ENCODE measurements at regions not wholly inside any gene's neighbourhood (a gene's known extent, or its start where the extent isn't known, plus 50 kb on each side); places are given as distances from the start of the nearest gene placed in this dataset.

- no peak for TF ChIP-seq CTCF (IDR thresholded peaks at IDR 0.05; ENCODE audit: low read depth, low read length, missing control alignments)
- no peak for DNase-seq (ENCODE audit: extremely low read depth, low read depth)
These were observed 79.3 kb upstream of the IRX4 start for GRCh38 chr5:1961952-1962595.

DNA sequence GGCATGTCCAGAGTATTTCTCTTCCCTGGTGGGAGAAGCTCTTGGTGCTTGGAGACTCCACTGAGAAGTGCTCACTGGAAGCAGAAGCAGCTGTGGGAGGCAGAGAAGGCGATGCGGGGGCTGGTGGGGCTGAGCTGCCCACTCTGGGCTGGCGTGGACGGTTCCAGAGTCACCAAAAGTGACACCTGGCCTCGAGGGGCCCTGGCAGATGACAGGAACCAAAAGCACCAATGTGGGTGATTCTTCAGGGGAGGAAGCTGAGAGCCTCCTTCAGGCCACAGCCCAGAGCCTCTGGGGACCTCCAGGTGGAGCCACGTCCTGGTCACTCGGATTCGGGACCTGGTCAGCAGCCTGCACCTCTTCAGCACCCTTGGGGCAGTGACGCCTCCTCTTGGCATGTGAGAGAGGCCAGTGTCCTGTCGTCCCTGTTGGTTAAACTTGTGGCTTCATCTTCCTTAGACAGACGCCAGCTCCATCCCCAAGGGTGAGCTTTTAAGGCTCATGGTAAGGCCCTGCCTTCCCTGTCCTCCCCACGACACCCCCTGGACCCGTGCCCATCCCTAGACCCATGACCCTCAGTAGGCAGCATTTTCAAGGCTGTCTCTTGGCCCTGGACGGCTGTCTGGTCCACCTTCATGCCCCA is 78.7 kb upstream of the IRX4 start:
- H3K4me3 ChIP-seq (replicated peaks; ENCODE audit: low read depth, low read length): no peak overlapping the region
- no peak for DNase-seq (ENCODE audit: extremely low read depth, low read depth)
- no peak for TF ChIP-seq CTCF (IDR thresholded peaks at IDR 0.05; ENCODE audit: low read depth, low read length, missing control alignments)

More at GRCh38 chr5:1961952-1962595, 79.3 kb upstream of the IRX4 start:
- H3K4me3 ChIP-seq (replicated peaks; ENCODE audit: low read depth, low read length): no peak overlapping the region

- H3K4me3 ChIP-seq (replicated peaks; ENCODE audit: low read depth, low read length): no peak overlapping the region
- DNase-seq (ENCODE audit: extremely low read depth, low read depth): no peak
- no peak for TF ChIP-seq CTCF (IDR thresholded peaks at IDR 0.05; ENCODE audit: low read depth, low read length, missing control alignments)
These were observed 78.0 kb upstream of the IRX4 start for GRCh38 chr5:1960595-1961303.

DNA sequence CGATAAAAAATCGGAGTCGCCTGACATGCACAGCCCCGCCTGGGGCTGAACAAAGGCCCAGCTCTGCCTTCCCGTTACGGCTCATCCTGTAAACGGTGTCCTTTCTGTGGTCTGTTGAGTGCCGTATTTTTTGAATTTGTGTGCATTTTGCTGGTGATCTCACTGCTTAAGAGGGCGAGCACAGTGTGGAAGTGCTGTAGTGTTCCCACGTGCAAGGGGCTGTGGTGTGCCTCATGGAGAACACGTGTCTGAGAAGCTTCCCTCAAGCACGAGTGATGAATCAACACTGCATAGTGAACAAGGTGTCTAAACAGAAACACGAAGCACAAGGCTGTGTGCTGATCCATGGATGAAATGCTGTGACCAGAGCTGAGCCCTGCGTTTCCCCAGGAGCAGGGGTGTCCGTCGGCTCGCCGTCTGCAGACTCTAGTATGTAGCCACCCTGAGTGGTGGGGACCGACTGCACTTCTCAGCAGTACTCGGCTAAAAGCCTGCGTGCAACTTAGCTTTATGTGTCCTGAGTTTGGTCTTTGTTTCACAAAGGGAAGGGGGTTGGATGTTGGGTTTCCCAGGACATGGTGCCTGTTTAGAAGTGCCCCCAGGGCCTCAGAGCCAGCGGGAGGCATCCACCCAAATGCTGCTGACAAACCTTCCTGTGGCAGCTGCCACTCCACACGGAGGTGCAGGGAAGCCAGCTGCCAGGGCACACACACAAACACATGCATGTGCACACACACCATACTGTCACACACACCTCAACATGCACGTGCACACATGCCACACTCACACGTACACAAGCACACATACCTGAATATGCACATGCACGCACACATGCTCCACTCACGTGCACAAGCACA is 77.2 kb upstream of the IRX4 start:
- TF ChIP-seq CTCF (IDR thresholded peaks at IDR 0.05; ENCODE audit: low read depth, low read length, missing control alignments): no peak

DNA sequence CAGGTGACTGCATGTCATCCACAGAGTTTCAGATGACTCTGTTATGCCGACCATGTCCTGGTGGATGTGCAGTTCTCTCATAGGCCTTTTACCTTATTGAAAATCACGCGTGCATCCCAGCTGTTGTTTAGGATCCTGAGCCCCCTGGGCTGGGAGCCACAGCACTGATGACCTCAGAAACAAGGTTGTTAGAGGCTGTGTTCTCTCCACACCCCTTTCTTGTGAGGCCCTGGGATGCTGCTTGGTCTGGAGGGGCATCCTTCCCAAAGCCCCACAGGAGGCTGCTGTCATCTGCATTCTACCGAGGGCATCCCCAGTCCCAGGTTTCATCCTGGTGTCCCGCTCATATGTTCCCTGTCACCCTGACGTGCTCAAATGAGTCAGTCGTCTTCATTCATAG is 76.5 kb upstream of the IRX4 start:
- no peak for DNase-seq (ENCODE audit: extremely low read depth, low read depth)
- TF ChIP-seq CTCF (IDR thresholded peaks at IDR 0.05; ENCODE audit: low read depth, low read length, missing control alignments): no peak
- H3K4me3 ChIP-seq (replicated peaks; ENCODE audit: low read depth, low read length): no peak overlapping the region

More for the DNA sequence above, 77.2 kb upstream of the IRX4 start:
- no peak overlapping the region for H3K4me3 ChIP-seq (replicated peaks; ENCODE audit: low read depth, low read length)
- DNase-seq (ENCODE audit: extremely low read depth, low read depth): no peak

- no peak for TF ChIP-seq CTCF (IDR thresholded peaks at IDR 0.05; ENCODE audit: low read depth, low read length, missing control alignments)
- H3K4me3 ChIP-seq (replicated peaks; ENCODE audit: low read depth, low read length): no peak overlapping the region
- DNase-seq (ENCODE audit: extremely low read depth, low read depth): no peak
These were observed 75.7 kb upstream of the IRX4 start for GRCh38 chr5:1958211-1959010.
